OCI-LY7 (cell line): ENCODE measurements at regions not wholly inside any gene's neighbourhood (a gene's known extent, or its start where the extent isn't known, plus 50 kb on each side); places are given as distances from the start of the nearest gene placed in this dataset.

Experiments used
- BruUV-seq: library from RNA; stranded (reverse); fragments of 400-500 nt; replicated peaks from 2 replicates; lab custom pipeline; 2021; lab: Mats Ljungman, UMichigan
- CTCF ChIA-PET: fragments of 300-600 bp; sonication (Branson Sonifier 250); formaldehyde crosslinking; loops from one replicate; lab custom pipeline; 2022; ENCODE audit warnings: antibody characterized with exemption; ENCODE audit not compliant: unreplicated experiment; lab: Charles Lee
- POLR2A ChIA-PET: fragments of 300-600 bp; sonication (Branson Sonifier 250); formaldehyde crosslinking; loops from one replicate; lab custom pipeline; 2022; ENCODE audit warnings: antibody characterized with exemption; lab: Charles Lee
- DNase-seq: peaks from one replicate; pipeline ENCODE4 v3.0.0-alpha.2; 2015; ENCODE audit warnings: low spot score
- H2AFZ ChIP-seq: fragments of 200-600 bp; sonication (generic), shearing (Covaris generic); 2 replicates; pipeline ENCODE4 v1.6.1; 2014; ENCODE audit warnings: mild to moderate bottlenecking, antibody characterized with exemption, low read length, moderate library complexity
- H3K27ac ChIP-seq: fragments of 200-600 bp; sonication (generic); 2 replicates; pipeline ENCODE4 v1.5.1; 2014; ENCODE audit warnings: mixed run types, low read depth, mild to moderate bottlenecking, moderate library complexity, low read length, inconsistent platforms; ENCODE audit not compliant: poor library complexity, severe bottlenecking
- H3K36me3 ChIP-seq: fragments of 200-600 bp; sonication (generic); 2 replicates; pipeline ENCODE4 v1.6.1; 2014; ENCODE audit warnings: mild to moderate bottlenecking, antibody characterized with exemption, low read length, moderate library complexity, mixed read lengths; ENCODE audit not compliant: insufficient read depth
- H3K4me1 ChIP-seq: fragments of 200-600 bp; sonication (generic); 2 replicates; pipeline ENCODE4 v1.5.1; 2014; ENCODE audit warnings: mild to moderate bottlenecking, low read length; ENCODE audit not compliant: insufficient read depth, poor library complexity, severe bottlenecking
- H3K4me2 ChIP-seq: fragments of 200-600 bp; sonication (generic); 2 replicates; pipeline ENCODE4 v1.6.1; 2014; ENCODE audit warnings: mild to moderate bottlenecking, low read length
- H3K4me3 ChIP-seq: fragments of 200-600 bp; sonication (generic); 2 replicates; pipeline ENCODE4 v1.5.1; 2014; ENCODE audit warnings: mild to moderate bottlenecking, low read depth, low read length; ENCODE audit not compliant: poor library complexity, severe bottlenecking
- H3K79me2 ChIP-seq: fragments of 200-600 bp; sonication (generic); 2 replicates; pipeline ENCODE4 v1.6.1; 2016; ENCODE audit warnings: low read depth, mild to moderate bottlenecking, low read length, moderate library complexity, mixed read lengths; ENCODE audit not compliant: insufficient read depth
- H3K9me2 ChIP-seq: fragments of 200-600 bp; sonication (generic); 2 replicates; pipeline ENCODE4 v1.6.1; 2016; ENCODE audit warnings: mild to moderate bottlenecking, low read length, mixed read lengths; ENCODE audit not compliant: insufficient read depth
- H3K9me3 ChIP-seq: fragments of 200-600 bp; sonication (generic); 2 replicates; pipeline ENCODE4 v1.6.1; 2014; ENCODE audit warnings: mild to moderate bottlenecking, mixed run types, low read length, mixed read lengths
- H4K20me1 ChIP-seq: fragments of 200-600 bp; sonication (generic); 2 replicates; pipeline ENCODE4 v1.6.1; 2014; ENCODE audit warnings: mild to moderate bottlenecking, antibody characterized with exemption, low read length, moderate library complexity, mixed read lengths; ENCODE audit not compliant: insufficient read depth
- CTCF ChIP-seq: fragments of 200-600 bp; sonication (generic); conservative IDR thresholded peaks from 2 replicates; pipeline ENCODE4 v1.5.1; 2014; ENCODE audit warnings: mild to moderate bottlenecking, antibody characterized with exemption, low read length, moderate library complexity, mixed read lengths
- EZH2phosphoT487 ChIP-seq: fragments of 200-600 bp; sonication (generic); IDR thresholded peaks from 2 replicates; pipeline ENCODE4 v1.6.1; 2018; ENCODE audit warnings: low read depth, borderline replicate concordance, mild to moderate bottlenecking, mixed run types, antibody characterized with exemption, low read length, moderate library complexity, mixed read lengths
- intact Hi-C: fragments of 100-400 bp; cut with micrococcal nuclease; formaldehyde crosslinking; loops from one replicate; pipeline ENCODE4 v1.10.0; 2022; ENCODE audit not compliant: unreplicated experiment

DNA sequence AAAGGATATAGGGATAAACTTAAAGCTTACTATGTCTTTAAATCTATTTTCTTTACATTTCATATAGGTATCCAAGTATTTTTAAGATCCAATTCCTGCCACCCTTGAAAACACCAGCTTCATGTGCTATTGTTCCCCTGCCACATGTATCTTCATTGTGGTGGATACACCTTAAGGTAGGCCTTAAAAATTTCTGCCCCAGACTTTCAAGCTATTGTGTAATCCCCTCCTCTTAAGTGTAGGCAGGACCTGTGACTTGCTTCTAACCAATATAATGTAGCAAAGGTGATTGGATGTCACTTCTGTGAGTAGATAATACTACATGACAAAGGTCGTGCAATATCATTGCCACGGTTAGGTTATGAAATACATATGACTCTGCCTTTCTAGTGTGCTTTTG is 119.5 kb downstream of the RAD51AP2 start:
- Histone ChIP-seq H3K4me2 (no peak overlapping the region), H3K4me1 (no peaks in the 10 kb centered on the region), H3K9me3 (no peaks in the 10 kb centered on the region), H3K4me3 (no peak overlapping the region), H4K20me1 (no peaks in the 10 kb centered on the region), H3K36me3 (no peaks in the 10 kb centered on the region), H2AFZ (no peak overlapping the region), H3K27ac (no peak overlapping the region), H3K9me2 (no peaks in the 10 kb centered on the region), H3K79me2 (no peaks in the 10 kb centered on the region)
- no peak for DNase-seq
- intact Hi-C loops: no loop called here
- TF ChIP-seq EZH2phosphoT487 (no peak), CTCF (no peak)
- POLR2A ChIA-PET: interaction anchor here (0.6 to 1.1 kb wide), 2 partner anchors 14 to 1158 kb away, joined by 3 read pairs; no protein-coding TSS in a partner anchor
- CTCF ChIA-PET: no interaction called here
- BruUV-seq: no TSS peak

DNA sequence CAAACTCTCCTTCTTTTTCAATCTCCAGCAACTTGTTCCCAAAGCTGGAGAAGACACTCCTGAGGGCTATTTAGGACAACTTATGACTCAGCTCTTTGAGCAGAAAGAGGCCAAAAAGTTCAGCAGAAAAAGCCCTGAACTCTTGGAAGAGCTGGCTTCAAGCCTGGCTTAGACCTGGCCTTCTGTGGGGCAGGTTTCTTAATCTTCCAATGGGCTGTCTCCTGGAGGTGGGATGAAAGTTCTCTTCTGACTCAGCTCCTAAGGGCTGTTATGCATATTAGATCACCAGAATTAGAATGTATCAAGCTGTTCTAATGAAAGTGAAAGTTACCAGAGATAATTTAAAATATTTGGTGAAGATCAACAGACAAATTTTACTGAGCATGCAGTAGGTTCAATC is 129.4 kb downstream of the RAD51AP2 start:
- no peaks in the 10 kb centered on the region for H3K4me1 ChIP-seq
- H3K4me2 ChIP-seq: no peak overlapping the region
- no TSS peak for BruUV-seq
- no peaks in the 10 kb centered on the region for H3K9me2 ChIP-seq
- intact Hi-C loops: no loop called here
- no peaks in the 10 kb centered on the region for H3K36me3 ChIP-seq
- no peaks in the 10 kb centered on the region for H3K9me3 ChIP-seq
- ChIA-PET POLR2A (interaction anchor here (0.7 kb wide), 1 partner anchor 808 kb away, joined by 4 read pairs; no protein-coding TSS in a partner anchor), CTCF (no interaction called here)
- no peak for TF ChIP-seq CTCF
- no peak for TF ChIP-seq EZH2phosphoT487
- H2AFZ ChIP-seq: no peak overlapping the region
- H3K4me3 ChIP-seq: no peak overlapping the region
- no peaks in the 10 kb centered on the region for H3K79me2 ChIP-seq
- DNase-seq: no peak
- no peak overlapping the region for H3K27ac ChIP-seq
- no peaks in the 10 kb centered on the region for H4K20me1 ChIP-seq

- POLR2A ChIA-PET: no interaction called here
These were observed 130.6 kb downstream of the RAD51AP2 start for GRCh38 chr2:17387591-17387990.

More at GRCh38 chr2:17387591-17387990, 130.6 kb downstream of the RAD51AP2 start:
- Histone ChIP-seq H3K9me2 (no peaks in the 10 kb centered on the region), H4K20me1 (no peaks in the 10 kb centered on the region), H3K79me2 (no peaks in the 10 kb centered on the region), H2AFZ (no peak overlapping the region), H3K9me3 (no peaks in the 10 kb centered on the region), H3K27ac (no peak overlapping the region), H3K4me2 (no peak overlapping the region), H3K4me1 (no peaks in the 10 kb centered on the region), H3K4me3 (no peak overlapping the region), H3K36me3 (no peaks in the 10 kb centered on the region)
- DNase-seq: no peak
- BruUV-seq: no TSS peak
- TF ChIP-seq EZH2phosphoT487: no peak
- TF ChIP-seq CTCF: no peak
- intact Hi-C loops: no loop called here
- CTCF ChIA-PET: no interaction called here
